Hippocampal formation (tissue), 2 donors: ENCODE measurements at regions not wholly inside any gene's neighbourhood (a gene's known extent, or its start where the extent isn't known, plus 50 kb on each side); places are given as distances from the start of the nearest gene placed in this dataset.
"Not testable (repeated sequence)": the region's sequence is repeated elsewhere in the genome, so short reads cannot be mapped to it uniquely, and the experiment has no call there.

ENCODE experiments used
- DNase-seq, 2 donors: peaks; one replicate each; lab custom pipeline; 2025; lab: John Stamatoyannopoulos, UW

DNA sequence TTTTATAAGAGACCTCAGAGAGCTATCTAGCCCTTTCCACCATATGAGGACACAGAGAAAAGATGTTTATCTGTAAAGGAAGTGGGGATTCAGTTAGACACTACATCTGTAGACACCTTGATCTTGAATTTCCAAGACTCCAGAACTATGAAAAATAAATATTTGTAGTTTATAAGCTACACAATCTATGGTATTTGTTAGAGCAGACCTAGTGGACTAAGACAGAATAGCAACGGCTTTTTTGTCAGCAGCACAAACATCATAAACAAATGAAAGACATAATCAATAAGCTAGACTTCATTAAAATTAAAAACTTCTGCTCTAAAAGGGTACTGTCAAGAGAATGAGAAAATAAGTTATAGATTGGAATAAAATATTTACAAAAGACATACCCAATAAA lies 810.1 kb downstream of the FSCB start:
- no peak for DNase-seq

- DNase-seq = no peak
Observed at GRCh38 chr14:43692706-43693105, 814.4 kb downstream of the FSCB start.

- DNase-seq = no peak
Observed at GRCh38 chr14:43687921-43688320, 819.2 kb downstream of the FSCB start.

DNA sequence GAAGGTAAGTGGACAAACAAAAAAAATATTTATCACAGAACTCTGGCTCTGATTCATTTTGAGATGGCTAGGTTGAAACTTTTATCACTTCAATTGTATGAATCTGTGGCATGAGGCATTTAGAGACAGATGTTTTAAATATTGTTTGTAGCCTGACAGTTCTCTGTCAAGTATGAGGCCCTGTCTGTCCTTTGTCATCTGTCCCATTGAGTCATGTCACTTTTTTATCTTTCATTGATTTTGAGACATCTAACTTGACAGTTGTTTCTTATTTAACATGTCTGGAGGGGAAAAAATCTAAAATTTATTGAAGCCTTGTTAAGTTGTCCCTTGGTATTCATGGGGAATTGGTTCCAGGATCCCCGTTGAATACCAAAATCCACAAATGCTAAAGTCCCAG lies 829.5 kb downstream of the FSCB start:
- no peak for DNase-seq

DNA sequence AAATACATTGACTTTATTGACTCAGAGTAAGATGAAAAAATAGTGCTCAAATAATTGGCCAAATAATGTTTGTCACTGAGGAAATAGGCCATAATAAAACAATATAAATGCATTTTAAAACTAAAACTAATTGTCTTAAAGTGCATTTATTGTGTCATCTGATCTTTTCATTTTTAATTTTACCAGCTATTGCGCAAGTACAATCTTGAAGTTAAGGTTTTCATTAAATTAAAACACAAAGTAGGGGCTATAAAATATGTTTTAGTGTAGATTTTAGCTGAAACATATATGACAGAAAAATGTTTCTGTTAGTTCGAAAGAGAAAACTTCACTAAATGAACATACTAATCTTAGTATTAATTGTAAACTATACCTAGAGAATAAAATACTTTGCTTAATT lies 832.8 kb downstream of the FSCB start:
- no peak for DNase-seq

DNA sequence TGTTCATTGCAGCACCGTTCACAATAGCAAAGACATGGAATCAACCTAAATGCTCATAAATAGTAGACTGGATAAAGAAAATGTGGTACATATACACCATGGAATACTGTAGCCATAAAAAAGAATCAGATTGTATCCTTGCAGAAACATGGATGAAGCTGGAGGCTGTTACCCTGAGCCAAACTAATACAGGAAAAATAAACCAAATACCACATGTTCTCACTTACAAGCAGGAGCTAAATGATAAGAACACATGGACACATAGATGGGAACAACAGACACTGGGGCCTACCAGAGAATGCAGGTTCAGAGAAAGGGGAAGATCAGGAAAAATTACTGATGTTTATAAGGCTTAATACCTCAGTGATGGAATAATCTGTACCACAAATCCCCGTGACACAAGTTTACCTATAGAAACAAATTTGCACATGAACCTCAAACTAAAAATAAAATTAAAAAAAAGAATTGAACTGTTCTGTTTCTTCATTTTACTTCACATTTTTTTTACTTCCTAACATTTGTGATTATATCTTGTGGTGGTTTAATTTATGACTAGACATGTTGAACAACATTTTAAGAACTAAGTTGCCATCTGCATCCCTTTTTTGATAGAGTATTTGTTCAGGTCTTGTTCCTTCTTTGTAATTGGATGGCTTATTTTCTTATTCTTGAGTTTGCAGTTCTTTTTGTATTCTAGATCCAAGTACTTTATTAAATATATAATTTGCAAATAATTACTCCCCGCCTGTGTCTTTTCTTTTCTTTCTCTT lies 835.2 kb downstream of the FSCB start:
- no peak for DNase-seq

DNA sequence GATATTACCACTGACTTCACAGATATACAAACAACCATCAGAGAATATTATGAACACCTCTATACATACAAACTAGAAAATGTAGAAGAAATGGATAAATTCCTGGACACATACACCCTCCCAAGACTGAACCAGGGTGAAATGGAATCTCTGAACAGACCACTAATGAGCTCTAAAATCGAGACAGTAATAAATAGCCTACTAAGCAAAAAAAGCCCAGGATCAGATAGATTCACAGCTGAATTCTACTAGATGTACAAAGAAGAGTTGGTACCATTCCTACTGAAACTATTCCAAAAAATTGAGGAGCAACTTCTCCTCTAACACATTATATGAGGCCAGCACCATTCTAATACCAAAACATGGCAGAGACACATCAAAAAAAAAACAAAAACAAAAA lies 837.7 kb downstream of the FSCB start:
- no peak for DNase-seq

- no peak for DNase-seq
Observed at GRCh38 chr14:43665570-43666267, 841.4 kb downstream of the FSCB start.

GRCh38 chr14:43655194-43655593 lies 851.9 kb downstream of the FSCB start:
- not testable (repeated sequence) for DNase-seq

GRCh38 chr14:43651896-43652295 lies 855.2 kb downstream of the FSCB start:
- no peak for DNase-seq

- no peak for DNase-seq
Observed at GRCh38 chr14:43651185-43651787, 855.8 kb downstream of the FSCB start.

DNA sequence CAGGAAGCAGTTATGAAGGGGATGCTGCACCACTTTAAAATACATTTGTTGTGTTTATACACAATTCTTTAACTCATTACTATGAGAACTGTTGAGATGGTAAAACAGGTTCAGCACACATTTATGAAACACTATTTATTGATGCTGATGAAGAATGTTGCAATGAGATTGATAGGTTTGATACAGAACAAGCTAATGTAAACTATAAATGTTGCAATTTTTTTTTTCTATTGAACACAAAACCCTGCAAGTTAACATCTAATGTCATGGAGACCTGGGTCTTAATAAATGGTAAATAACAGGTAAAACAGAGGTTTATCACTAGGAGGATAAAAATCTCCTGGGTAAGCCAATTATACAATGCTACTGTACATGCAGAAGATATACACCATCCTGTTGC lies 857.6 kb downstream of the FSCB start:
- DNase-seq = no peak

DNA sequence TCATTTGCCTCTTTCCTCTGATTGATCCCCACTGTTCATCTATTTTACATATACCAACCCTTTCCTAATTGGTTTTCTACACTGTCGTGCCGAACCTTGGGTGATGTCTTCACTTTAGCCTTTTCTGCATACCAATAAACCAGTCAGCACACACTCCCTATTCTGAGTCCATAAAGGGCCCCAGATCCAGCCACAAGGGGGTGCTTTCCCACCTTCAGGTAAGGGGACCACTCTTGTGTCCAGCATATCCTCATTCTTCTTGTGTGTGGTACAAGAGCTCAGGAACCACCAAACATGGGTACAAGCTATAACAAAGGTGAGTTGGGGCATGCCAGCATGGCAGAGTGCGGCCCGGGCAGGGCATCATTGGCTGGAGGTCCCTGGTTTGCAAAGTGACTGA lies 859.8 kb downstream of the FSCB start:
- DNase-seq = no peak

DNA sequence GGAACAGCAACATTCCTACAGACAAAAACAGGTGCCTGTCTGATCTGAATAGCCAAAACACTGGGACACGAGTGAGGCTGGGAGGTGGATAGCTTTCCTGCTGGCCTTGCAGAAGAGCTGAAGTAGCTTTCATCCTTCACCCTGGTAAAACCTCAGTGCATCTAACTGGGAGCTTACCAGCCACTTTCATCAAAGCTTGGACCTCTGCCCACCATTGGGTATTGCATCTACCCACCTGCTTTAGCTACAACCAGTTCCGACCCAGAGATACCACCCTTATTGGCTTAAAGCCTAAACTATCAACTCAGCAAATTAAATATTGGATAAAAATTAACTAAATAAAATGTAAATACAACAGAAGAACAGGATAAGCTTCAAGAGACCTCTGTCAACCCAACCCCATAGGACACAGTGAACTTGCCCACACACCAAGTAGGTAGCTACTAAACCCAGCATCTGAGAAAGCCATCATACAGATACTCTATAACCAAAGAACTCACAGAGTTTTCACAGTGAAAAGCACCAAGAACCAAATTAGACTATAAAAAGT lies 866.3 kb downstream of the FSCB start:
- no peak for DNase-seq

GRCh38 chr14:43625294-43625693 lies 881.8 kb downstream of the FSCB start:
- no peak for DNase-seq

DNA sequence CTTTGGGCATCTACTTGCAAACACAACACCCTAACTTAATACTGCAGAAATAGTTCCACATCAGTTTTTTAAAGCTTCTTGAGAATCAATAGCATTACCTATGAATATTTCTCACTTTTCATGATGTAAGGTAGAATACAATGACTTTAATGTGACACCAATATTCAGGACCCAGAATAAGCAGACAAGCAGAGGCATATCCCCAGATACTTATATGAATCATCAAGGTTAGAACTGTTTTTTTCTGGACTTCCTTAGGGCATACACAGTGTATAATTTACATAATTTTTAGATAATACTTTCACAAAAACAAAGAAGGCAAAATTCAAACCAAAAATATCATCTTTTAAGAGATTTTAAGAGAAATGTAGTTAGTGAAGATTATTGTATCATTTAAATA lies 885.8 kb downstream of the FSCB start:
- DNase-seq = no peak

DNA sequence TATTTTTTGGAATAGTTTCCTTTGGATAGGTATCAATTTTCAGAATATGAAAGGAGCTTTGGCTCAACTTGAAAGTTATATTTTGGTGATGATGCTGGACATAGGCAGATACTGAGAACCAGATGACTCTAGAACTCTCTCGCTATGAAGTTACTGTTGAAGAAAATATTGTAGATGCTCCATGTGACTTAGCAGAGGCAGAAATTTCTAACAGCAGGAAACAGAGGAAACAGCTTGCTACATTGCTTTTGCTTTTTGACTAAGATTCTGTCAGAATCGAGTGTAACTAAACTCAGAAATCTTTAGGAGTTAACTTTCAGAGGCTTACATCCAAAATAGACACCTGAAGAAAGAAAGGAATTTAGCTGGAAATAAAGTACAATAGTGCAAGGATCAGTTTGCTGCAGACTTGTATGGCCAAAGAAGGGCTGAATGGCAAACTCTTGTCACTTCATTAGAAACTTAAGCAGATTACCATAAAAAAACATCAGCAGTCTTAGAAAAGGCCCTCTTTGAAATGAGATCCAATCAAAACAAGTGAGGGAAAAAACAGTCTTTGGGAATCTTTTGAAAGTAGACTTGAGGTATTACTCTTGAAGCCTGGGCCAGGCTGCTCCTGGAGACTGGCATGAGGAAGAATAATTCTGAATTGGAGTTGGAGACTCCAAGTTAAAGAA lies 911.8 kb downstream of the FSCB start:
- no peak for DNase-seq

GRCh38 chr14:43591776-43592175 lies 915.3 kb downstream of the FSCB start:
- no peak for DNase-seq

GRCh38 chr14:43587183-43587582 lies 919.9 kb downstream of the FSCB start:
- DNase-seq = no peak

GRCh38 chr14:43579671-43580070 lies 927.4 kb downstream of the FSCB start:
- DNase-seq = no peak

GRCh38 chr14:43568022-43568421 lies 939.1 kb downstream of the FSCB start:
- DNase-seq = no peak

DNA sequence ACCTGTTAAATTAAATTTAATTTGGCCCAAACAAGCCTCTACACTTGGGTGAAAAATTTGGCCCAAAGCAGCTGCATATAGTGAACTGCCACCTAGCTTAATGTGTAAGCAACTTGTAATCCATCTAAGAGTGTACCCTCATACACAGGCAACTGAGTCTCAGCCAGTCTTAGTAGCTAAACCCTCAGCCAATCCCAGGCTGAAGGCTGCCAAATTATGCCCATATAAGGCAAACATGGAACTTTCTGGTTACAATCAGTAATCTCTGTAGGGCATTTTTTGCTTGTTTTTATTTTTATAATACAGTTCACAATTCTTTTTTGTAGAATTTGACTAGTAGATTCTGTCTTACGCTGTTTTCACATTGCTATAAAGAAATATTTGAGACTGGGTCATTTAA lies 958.7 kb downstream of the FSCB start:
- no peak for DNase-seq
